ENCODE measurements at regions not wholly inside any gene's neighbourhood (a gene's known extent, or its start where the extent isn't known, plus 50 kb on each side); places are given as distances from the start of the nearest gene placed in this dataset.

DNA sequence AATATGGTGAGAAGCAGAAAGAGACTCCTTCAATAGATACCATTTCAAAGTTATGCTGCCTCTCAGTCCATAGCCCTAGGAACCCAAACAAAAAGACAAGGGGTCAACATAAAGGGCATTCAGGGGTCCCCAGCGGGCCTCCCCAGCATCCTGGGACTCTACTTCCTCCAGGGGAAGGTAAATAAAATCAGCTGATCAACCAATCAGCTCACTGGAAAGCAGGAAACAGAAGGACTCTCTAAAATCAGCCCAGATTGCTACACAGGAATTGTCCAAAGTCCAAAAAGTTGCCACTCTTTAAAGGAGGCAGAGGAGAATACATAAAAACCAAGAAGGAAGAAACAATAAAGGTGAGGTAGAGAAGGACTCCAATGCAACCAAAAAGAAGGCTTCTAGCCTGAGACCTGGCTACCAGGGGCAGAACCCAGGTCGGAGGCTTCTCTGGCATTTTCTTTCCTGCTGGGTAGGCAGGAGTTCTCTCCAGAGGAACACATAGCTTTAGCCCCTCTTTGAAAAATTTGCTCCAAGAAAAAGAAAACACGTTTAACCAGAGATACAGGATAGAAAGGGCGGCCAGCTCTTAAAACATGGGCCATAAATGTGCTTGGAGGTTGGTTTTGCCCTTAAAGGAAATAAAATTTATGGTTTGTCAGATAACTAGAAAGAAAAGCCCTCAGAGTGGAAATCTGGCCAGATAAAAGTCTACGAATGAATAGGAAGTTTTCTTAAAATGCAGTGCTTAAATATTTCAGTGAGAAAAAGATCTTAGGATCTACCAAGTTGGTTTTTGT is 404.6 kb downstream of the SOX9 start:
- no peaks in the 10 kb centered on the region for H3K9me3 Mint-ChIP-seq (ENCODE audit: unreplicated experiment)
- H3K4me1 Mint-ChIP-seq (ENCODE audit: unreplicated experiment), result peaks cover 3% of the 10 kb centered on the region
- DNase-seq (ENCODE audit: low spot score), result no peak
- H3K27me3 Mint-ChIP-seq (ENCODE audit: unreplicated experiment), result peaks cover 4% of the 10 kb centered on the region
- TF ChIP-seq, protein P1, sequence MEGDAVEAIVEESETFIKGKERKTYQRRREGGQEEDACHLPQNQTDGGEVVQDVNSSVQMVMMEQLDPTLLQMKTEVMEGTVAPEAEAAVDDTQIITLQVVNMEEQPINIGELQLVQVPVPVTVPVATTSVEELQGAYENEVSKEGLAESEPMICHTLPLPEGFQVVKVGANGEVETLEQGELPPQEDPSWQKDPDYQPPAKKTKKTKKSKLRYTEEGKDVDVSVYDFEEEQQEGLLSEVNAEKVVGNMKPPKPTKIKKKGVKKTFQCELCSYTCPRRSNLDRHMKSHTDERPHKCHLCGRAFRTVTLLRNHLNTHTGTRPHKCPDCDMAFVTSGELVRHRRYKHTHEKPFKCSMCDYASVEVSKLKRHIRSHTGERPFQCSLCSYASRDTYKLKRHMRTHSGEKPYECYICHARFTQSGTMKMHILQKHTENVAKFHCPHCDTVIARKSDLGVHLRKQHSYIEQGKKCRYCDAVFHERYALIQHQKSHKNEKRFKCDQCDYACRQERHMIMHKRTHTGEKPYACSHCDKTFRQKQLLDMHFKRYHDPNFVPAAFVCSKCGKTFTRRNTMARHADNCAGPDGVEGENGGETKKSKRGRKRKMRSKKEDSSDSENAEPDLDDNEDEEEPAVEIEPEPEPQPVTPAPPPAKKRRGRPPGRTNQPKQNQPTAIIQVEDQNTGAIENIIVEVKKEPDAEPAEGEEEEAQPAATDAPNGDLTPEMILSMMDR (IDR thresholded peaks at IDR 0.05; ENCODE audit: unreplicated experiment), result no peak
- no peaks in the 10 kb centered on the region for H3K36me3 Mint-ChIP-seq (ENCODE audit: low read depth, unreplicated experiment)
- H3K27ac Mint-ChIP-seq (ENCODE audit: unreplicated experiment), result no peak overlapping the region
- no peak overlapping the region for H3K4me3 Mint-ChIP-seq (ENCODE audit: unreplicated experiment)

DNA sequence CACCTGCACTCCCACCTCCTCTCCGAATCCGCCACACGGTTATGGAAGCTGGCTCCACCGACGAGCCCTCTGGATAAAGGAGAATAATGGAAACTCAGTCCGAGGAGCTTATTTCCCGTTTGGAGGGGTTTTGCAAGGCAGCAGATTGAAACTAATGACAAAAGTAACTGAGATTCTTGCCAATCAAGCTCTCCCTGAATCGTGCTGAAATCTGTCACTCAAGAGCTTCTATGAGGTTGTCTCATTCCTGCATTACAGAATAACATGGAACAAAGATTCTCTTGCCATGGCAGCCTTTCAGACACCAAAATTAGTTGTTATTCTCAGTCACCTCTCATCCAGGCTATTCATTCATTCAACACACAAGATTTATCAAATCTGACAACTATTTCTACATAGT is 405.9 kb downstream of the SOX9 start:
- TF ChIP-seq, protein P1 (IDR thresholded peaks at IDR 0.05; ENCODE audit: unreplicated experiment), result no peak

DNA sequence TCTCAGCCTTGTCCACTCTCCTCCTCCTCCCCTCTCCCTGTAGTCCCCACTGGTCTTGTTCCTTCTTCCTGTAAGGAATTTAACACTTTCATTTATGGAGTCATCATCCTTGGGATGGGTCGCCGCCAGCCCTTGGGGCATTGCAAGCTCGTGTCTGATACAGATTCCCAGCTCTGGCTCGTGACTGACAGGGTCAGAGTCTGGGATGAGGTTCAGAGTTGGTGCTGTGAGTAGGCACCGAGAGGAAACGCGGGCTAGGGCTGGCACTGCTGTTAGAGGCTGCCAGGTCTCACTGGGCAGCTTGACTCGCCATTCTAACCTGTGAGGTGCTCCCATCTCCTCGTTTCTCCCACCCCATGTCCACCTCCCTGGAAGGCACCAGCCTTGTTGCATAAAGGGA is 407.0 kb downstream of the SOX9 start:
- Mint-ChIP-seq H3K4me1 (ENCODE audit: unreplicated experiment) (peaks cover 3% of the 10 kb centered on the region), H3K27ac (ENCODE audit: unreplicated experiment) (no peak overlapping the region), H3K4me3 (ENCODE audit: unreplicated experiment) (no peak overlapping the region), H3K27me3 (ENCODE audit: unreplicated experiment) (peaks cover 4% of the 10 kb centered on the region), H3K9me3 (ENCODE audit: unreplicated experiment) (no peaks in the 10 kb centered on the region), H3K36me3 (ENCODE audit: low read depth, unreplicated experiment) (no peaks in the 10 kb centered on the region)
- DNase-seq (ENCODE audit: low spot score), result no peak
- TF ChIP-seq, protein P1 (IDR thresholded peaks at IDR 0.05; ENCODE audit: unreplicated experiment), result no peak

More for the DNA sequence above, 405.9 kb downstream of the SOX9 start:
- Mint-ChIP-seq H3K4me1 (ENCODE audit: unreplicated experiment) (peaks cover 3% of the 10 kb centered on the region), H3K27ac (ENCODE audit: unreplicated experiment) (no peak overlapping the region), H3K36me3 (ENCODE audit: low read depth, unreplicated experiment) (no peaks in the 10 kb centered on the region), H3K27me3 (ENCODE audit: unreplicated experiment) (peaks cover 4% of the 10 kb centered on the region), H3K9me3 (ENCODE audit: unreplicated experiment) (no peaks in the 10 kb centered on the region), H3K4me3 (ENCODE audit: unreplicated experiment) (no peak overlapping the region)
- no peak for DNase-seq (ENCODE audit: low spot score)

DNA sequence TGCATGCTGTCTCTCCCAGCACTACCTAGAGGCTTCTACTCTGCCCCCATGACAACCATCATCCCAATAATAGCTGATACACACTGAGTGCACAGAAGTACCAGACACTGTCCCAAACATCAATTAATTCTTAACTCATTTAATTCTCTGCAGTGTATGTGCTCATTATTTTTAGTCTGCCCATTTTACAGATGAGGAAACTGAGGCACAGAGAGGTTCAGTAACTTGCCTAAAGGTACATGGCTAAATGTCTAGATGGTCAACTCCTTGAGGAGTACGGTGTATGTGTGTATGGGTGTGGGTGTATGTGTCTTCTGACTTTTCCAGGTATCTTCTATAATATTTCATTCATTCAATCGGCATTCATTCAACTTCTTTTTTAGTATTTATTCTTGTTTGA is 407.9 kb downstream of the SOX9 start:
- H3K9me3 Mint-ChIP-seq (ENCODE audit: unreplicated experiment), result no peaks in the 10 kb centered on the region
- no peak overlapping the region for H3K27ac Mint-ChIP-seq (ENCODE audit: unreplicated experiment)
- peaks cover 3% of the 10 kb centered on the region for H3K4me1 Mint-ChIP-seq (ENCODE audit: unreplicated experiment)
- no peak for DNase-seq (ENCODE audit: low spot score)
- TF ChIP-seq, protein P1 (IDR thresholded peaks at IDR 0.05; ENCODE audit: unreplicated experiment), result no peak
- no peak overlapping the region for H3K4me3 Mint-ChIP-seq (ENCODE audit: unreplicated experiment)
- H3K36me3 Mint-ChIP-seq (ENCODE audit: low read depth, unreplicated experiment), result no peaks in the 10 kb centered on the region
- peaks cover 4% of the 10 kb centered on the region for H3K27me3 Mint-ChIP-seq (ENCODE audit: unreplicated experiment)

DNA sequence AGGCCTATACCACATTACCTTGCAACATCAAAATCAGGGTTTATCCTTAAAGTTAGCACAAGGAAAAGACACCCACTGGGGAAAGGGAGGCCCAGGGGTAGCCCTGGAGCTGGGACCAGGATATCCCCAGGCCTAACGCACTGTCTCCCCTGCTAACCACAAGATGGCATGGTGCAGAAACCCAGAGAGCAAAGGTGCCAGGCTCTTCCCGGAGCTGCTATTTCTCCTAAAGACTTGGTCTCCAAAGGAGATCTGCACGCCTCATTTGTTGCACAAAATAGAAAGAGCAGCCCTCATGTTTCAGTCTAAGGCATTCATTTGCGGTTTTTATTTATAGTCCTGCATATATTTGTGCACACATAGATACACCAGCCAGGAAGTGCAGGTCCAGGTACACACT is 408.6 kb downstream of the SOX9 start:
- H3K4me3 Mint-ChIP-seq (ENCODE audit: unreplicated experiment), result no peak overlapping the region
- peaks cover 3% of the 10 kb centered on the region for H3K4me1 Mint-ChIP-seq (ENCODE audit: unreplicated experiment)
- TF ChIP-seq, protein P1 (IDR thresholded peaks at IDR 0.05; ENCODE audit: unreplicated experiment), result no peak
- no peaks in the 10 kb centered on the region for H3K36me3 Mint-ChIP-seq (ENCODE audit: low read depth, unreplicated experiment)
- no peak overlapping the region for H3K27ac Mint-ChIP-seq (ENCODE audit: unreplicated experiment)
- no peaks in the 10 kb centered on the region for H3K9me3 Mint-ChIP-seq (ENCODE audit: unreplicated experiment)
- peaks cover 5% of the 10 kb centered on the region for H3K27me3 Mint-ChIP-seq (ENCODE audit: unreplicated experiment)
- no peak for DNase-seq (ENCODE audit: low spot score)
